GM21825 (cell line): ENCODE measurements at regions not wholly inside any gene's neighbourhood (a gene's known extent, or its start where the extent isn't known, plus 50 kb on each side); places are given as distances from the start of the nearest gene placed in this dataset.

Experiments
- ATAC-seq: cut with Tn5 transposase; IDR thresholded peaks from one replicate; pipeline ENCODE4 v1.9.1; 2021; ENCODE audit warnings: mild to moderate bottlenecking, moderate library complexity; ENCODE audit not compliant: unreplicated experiment

DNA sequence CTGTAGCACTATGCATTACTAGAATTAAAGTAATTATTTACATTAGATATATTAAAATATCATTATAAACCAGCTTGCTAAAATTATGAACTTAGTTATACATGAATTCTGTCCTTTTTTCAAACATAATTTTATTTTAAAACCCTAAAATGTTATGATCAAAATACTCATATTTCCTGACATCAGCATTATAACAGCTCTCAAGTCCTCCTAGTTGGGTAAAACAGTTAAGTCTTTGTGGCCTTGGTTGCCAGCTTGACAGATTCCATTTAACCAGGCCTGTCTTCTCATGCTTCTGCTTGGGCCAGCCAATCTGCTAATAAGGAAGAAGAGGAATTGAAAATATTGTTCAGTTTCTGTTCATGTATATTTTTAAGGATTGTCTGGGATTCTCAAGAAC lies 147.9 kb upstream of the SLC35B3 start:
- no peak for ATAC-seq

DNA sequence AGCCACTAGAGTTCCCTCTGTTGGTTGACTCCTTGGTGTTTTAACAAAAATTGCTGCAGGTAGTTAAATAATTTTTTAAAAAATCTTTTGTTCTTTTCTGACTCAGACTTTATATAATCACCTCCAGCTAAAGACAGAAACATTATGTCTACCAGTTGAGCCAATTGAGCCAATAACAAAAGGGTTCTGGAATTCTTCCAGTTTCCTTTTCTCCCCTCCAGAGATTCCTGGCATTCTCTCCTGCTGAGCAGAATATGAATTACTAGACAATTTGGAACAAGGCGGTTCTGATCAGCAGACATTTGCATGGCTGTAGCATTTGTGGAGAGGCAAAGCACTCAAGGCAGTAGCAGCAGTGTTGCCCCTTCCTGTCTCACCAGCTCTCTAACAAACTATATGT lies 144.0 kb upstream of the SLC35B3 start:
- ATAC-seq, result no peak

DNA sequence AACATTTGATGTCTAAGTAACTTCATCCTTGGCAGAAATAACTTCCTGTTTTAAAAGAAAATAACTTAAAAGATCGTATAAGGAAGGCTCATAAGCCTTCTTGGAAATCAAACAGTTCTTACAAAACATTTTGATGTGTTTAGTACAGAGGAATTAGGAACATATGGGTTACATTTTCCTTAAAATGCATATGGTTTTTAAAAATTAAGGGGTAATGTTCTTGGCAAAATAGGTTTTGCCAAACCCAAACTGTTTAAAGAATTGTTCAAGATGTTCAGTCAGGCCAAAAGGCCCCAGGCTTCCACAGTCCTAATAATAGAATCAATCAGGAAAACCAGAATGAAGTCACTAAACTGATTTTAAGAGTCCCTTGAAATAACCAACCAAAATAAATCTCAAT lies 142.7 kb upstream of the SLC35B3 start:
- no peak for ATAC-seq

DNA sequence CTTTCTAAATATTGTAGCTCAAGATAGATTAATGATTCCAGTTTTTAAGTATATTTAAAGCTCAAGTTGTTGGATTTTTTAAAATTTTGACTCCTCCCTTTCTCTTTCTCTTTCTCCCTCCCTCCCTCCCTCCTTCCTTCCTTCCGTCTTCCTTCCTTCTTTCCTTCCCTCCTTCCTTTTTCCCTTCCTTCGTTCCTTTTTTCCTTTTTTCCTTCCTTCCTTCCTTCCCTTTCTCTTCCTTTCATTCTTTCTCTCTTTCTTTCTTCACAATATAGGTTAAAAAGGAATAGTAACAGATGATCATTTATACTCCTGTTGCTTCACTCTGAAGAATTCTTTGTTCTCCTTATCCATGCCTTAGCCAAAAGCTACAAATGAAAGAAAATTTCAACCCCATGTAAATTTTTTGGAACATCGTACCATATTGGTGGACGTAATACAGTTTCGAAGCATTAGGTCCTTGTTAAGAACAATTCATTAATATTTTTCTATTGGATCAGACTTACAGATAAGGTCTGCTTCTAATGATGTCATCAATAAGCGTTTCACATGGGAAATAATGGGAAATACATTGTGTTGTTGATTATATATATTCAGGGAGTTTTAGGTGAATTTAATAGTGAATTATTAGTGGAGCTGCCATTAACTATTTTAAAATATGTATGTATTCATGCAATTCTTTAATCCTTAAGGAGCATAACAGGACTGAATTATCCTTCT lies 139.6 kb upstream of the SLC35B3 start:
- no peak for ATAC-seq

- ATAC-seq, result no peak
Measured at GRCh38 chr6:8574311-8574710, 139.0 kb upstream of the SLC35B3 start.

GRCh38 chr6:8570256-8570920 lies 135.0 kb upstream of the SLC35B3 start:
- ATAC-seq, result no peak

DNA sequence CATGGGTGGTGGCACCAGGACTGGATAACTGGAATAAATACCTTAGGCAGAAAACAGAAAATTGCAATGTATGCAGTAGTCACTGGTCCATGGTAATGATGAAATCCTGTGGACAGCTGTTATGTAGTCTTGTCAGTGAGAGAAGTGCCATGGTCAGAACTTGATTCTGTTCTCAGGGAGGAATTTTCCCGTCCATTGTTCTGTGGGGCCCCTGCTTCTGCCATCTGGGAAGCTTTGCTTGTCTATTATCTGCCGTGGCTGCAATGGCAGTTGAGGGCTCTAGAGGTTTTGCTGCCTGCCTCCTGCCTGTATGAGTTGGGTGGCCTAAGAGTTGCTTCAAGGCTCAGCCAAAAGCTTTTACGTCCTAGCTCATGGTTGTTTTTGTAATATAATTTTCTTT lies 126.8 kb upstream of the SLC35B3 start:
- ATAC-seq, result no peak

DNA sequence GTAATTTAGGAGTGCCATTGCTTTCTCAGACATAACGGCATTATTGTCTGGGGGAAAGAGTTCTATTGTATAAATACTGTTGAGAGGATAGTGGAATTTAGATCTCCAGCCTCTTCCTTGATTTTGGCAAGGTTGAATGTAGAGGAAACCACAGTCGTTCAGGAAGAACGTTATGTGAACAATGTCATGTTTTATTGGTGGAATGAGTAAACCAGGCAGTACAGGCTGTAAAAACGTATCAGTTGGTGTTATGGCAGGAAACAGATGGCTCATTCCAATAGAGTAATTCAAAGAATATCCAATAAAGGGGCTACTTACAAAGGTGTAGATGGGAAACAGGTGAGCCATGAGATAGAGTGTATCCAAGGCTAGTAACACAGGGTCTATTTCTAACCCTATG lies 123.6 kb upstream of the SLC35B3 start:
- no peak for ATAC-seq

- ATAC-seq, result no peak
Measured at GRCh38 chr6:8557014-8557748, 121.8 kb upstream of the SLC35B3 start.

GRCh38 chr6:8556370-8557013 lies 121.1 kb upstream of the SLC35B3 start:
- no peak for ATAC-seq

DNA sequence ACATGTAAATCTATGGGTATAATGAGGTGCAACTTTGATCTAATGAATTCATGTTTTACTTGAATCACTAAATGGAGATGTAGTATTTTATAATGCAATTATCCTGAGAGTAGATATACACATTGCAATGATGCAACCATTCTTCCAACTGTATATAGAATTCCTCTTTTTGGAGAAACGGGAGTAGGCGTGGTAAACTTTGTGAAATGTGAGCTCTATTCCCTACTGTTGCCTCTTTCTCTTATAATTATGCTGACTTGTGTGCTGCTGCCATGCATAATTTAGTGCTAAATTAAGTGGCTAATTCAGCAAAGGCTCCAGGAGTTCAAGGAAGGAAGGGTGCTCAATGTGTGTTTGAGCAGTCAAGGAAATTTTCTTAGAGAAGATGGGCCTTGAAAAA lies 116.6 kb upstream of the SLC35B3 start:
- no peak for ATAC-seq

DNA sequence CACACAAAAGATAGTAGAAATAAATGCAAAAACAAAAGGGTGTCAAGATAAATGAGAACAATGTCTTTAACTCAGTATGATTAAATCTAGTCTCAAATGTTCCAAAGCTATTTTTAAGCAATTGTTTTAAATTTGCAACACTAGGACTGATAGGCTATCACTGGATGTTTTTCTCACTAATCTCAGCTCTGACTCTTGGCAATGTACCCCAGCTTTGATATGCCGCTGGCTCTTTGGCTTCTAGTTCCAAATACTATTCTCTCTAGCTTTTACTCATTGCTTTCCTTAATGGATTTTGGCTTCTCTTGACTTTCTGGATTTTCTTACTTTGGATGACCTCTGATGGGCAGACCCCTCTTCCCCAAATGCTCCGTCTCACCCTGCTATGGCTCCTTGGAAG lies 116.0 kb upstream of the SLC35B3 start:
- ATAC-seq, result no peak

DNA sequence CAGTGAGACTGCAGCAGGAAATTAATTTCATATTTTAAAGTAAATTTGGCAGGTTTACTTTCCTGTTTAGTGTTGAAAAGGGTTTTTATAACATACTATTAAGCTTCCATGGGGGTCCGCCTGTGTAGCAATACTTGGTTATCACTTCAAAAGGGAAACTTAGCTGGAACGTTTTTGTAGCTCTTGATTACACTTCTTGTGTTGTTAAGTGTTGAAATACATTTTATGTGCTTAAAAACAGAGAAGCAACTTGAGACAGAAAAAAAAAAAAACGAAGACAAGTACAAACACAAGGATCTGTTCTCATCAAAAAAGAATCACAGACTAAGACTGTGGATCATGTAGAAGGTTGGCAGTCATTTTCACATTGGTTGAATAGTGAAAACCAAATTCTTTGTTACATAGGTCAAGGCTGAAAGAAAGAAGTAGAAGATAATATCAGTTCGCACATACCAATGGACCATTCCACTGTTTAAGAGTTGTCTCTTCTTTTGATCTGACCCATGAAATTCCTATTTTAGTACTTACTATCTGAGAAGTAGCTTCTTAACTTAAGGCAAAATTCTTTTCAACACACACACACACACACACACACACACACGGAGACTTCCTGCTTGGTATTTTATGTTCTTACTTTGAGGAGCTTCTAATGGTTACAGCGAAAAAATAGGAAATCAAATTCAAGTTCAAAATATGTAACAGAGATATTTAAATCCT lies 113.9 kb upstream of the SLC35B3 start:
- no peak for ATAC-seq

DNA sequence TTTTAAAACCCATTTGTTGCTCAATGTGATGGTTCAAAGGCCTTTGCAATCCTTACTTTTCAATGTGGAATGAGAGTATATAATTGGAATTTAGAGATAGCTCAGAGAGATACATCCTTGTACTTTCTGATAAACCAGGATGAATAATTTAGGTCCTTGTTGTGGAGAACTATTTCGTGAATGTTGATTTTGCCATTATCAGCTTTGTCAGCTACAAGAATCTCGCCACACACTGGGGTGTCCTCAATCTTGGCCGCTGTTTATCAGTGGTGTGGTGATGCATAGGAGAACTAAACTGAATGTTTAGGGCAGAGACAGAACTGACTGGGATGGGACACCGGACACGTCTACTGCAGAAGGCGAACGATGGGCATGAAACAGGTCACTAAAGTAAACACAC lies 111.2 kb upstream of the SLC35B3 start:
- ATAC-seq, result no peak

DNA sequence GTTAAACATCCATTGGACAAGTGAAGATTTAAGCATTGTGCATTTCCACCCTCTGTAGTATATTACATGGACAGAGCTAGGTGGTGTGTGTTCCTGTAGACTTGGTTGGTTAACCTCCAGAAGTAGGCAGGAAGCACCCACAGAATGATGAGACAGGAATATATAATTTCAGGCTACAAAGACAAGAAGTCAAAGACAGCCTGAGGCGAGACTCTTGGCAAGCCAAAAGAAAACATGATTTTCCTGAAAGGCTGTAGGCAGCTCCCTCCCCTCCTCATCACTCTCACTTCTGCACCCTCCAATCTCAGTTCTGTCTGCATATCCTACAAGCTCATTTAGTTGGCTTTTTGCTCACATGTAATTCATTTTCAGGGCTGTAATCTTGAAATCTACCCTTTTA lies 110.0 kb upstream of the SLC35B3 start:
- no peak for ATAC-seq

DNA sequence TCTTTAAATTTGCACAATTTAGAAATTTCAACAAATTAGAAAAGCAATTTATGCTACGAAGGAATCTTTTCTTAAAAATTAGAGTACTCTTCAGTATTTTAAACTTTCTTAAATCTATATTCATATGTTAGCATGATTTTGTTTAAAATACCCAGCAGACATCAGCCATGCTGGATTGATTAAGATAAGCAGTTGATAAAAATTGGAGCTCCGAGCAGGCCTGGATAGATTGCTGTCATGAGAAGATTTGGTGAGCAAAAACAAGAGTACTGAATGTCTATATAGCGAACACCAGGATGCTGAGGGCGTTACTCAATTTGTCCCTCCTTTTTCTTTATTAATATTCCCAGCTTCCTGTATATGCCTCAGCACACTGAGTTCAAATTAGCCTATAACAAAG lies 108.4 kb upstream of the SLC35B3 start:
- no peak for ATAC-seq

- ATAC-seq, result no peak
Measured at GRCh38 chr6:8539453-8539852, 104.1 kb upstream of the SLC35B3 start.

GRCh38 chr6:8536122-8536521 lies 100.8 kb upstream of the SLC35B3 start:
- ATAC-seq, result no peak

- ATAC-seq, result no peak
Measured at GRCh38 chr6:8535519-8535918, 100.2 kb upstream of the SLC35B3 start.

DNA sequence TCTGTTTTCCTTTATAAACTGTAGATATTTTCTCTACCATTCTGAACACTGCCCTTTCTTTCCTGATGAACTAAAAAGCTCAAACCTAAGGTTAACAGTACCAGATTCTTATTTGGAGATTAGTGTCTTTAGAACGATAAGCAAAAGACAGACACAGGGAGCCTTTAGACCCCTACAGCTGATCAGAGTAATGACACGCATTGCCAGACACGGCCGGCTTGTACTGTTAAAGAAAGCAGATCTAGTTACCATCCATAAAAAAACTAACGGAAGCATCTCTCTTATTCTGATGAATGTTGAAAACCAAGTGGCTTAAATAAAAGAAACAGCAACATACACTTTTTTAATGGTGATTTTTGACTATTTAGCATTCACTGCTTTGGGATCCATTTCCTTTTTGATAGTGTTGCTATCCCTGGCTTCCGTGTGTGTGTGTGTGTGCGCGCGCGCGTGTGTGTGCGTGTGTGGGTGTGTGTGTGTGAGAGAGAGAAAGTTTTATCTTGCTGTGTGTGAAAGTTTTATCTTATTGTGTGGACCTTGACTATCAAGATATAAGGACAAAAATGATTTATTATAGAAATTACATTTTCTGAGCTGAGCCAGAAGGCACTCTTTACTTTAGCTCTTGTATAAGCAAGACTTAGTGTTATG lies 95.6 kb upstream of the SLC35B3 start:
- no peak for ATAC-seq

DNA sequence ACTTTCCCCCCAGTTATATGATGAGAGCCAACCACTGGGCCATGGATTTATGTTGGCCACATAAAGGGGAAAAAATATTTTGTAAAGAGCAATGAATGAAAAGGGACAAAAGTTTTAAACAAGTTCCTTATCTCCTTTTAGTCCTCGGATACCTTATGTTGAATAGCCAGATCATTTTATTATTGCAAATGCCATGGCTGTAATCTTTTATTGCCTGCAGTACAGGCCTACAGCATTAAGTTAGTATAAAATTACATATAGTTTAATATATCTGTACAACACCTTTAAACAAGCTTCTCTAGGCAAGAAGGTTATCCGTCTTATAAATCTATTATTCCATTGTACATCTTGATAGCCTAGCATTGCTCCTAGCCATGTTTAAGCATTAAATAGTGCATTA lies 93.9 kb upstream of the SLC35B3 start:
- ATAC-seq, result no peak
